NOMO-1 treated with dmso at 0.1 percent for 144 hours (cell line): ENCODE measurements at regions not wholly inside any gene's neighbourhood (a gene's known extent, or its start where the extent isn't known, plus 50 kb on each side); places are given as distances from the start of the nearest gene placed in this dataset.
"Not testable (repeated sequence)": the region's sequence is repeated elsewhere in the genome, so short reads cannot be mapped to it uniquely, and the experiment has no call there.

Source experiments
- DNase-seq: peaks from one replicate; lab custom pipeline; 2025; ENCODE audit not compliant: unreplicated experiment; lab: John Stamatoyannopoulos, UW

GRCh38 chr2:186164325-186164724 is 321.7 kb upstream of the ZC3H15 start:
- no peak for DNase-seq

DNA sequence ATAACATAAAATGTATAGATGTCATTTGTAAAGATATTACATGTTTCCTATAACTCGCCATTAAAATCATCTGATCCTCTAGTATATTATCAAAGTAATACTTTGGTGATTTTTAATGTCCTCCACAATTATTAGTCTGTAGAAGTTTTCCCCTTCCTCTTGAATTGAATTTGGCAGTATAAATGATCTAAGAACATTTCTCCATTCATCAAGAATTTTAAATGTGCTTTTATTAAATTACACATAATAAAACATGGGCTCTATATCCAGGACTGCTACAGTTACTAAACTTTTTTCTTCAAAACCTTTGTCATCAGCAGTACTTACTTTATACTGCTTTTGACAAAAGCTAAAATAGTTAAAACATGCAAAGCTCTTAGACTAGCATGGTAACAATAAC is 315.4 kb upstream of the ZC3H15 start:
- no peak for DNase-seq

- DNase-seq, result no peak
These were observed 304.4 kb upstream of the ZC3H15 start for GRCh38 chr2:186181625-186182024.

GRCh38 chr2:186182366-186182765 is 303.7 kb upstream of the ZC3H15 start:
- not testable (repeated sequence) for DNase-seq

DNA sequence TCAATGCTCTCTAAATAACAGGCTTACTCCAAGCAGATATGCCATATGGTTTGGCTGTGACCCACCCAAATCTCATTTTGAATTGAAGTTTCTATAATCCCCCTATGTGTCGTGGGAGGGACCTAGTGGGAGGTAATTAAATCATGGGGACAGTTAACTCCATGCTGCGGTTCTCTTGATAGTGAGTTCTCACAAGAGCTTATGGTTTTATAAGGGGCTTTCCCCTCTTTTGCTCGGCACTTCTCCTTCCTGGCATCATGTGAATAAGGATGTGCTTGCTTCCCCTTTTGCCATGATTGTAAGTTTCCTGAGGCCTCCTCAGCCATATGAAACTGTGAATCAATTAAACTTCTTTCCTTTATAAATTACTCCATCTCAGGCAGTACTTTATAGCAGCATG is 302.7 kb upstream of the ZC3H15 start:
- no peak for DNase-seq

DNA sequence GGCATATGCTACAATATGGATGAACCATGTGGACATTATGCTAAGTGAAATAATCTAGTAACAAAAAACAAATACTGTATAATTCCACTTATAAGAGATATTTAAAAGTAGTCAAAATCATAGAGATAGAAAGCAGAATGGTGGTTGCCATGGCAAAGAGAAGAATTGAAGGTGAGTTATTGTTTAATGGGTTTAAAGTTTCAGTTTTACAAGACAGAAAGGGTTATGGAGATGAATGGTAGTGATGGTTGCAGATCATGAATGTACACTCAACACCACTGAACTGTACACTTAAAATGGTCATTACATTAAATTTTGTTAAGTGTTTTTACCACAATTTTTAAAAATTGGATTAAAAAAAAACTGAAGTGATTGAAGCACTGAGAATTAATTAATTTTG is 298.2 kb upstream of the ZC3H15 start:
- no peak for DNase-seq

DNA sequence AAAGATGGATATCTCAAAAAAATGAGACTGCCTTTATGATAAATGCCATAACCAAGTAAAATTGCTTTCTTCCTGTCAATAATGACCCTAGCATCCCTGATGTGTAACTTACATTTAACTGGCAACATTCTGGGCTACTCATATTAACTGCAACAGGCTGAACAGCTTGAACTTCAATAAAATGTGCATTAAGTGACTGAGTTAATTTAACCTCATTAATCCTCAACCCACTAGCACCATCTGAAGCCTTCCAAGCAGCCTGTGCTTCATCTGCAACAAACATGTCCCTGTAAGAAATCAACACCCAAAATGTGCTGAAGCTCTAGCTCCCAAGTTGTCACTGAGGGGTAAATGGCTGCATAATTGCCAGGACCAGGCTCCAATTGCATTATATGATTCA is 296.2 kb upstream of the ZC3H15 start:
- no peak for DNase-seq

DNA sequence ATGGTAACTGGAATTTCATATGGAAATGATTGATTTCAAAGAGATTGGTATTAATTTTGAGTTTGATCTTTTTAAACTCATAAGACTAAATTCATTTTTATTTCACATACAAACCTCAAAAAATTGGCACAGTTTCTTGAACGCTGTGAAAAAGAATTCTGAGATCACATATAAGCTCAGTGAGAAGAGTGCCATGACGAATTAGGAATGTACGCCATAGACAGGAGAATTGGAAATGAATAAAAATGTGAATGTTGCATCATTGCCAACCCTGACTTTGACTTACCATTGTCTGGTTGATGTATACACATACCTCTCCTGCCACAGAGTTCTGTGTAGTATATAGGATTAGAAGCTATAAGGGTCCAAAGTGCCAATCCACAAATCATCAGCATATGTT is 290.4 kb upstream of the ZC3H15 start:
- no peak for DNase-seq

GRCh38 chr2:186197955-186198354 is 288.1 kb upstream of the ZC3H15 start:
- DNase-seq, result no peak

DNA sequence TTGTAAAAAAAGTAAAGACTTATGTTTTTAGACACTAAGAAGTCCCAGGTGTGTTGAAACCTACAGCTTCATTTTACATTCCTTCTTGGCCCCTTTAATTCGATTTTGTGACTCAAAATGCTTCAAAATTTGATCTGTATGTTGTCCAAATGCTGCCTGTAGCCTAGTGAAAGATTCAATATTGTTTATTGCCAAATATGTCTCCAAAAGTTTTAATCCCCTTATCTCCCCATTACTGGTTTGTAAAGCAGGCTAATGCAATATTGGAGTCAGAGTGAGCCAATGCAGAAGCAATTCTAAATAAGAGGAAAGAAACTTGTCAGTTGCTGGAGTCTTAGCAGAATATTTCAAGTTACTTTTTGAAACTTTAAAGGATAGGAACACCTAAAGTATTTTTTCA is 287.0 kb upstream of the ZC3H15 start:
- DNase-seq, result no peak

DNA sequence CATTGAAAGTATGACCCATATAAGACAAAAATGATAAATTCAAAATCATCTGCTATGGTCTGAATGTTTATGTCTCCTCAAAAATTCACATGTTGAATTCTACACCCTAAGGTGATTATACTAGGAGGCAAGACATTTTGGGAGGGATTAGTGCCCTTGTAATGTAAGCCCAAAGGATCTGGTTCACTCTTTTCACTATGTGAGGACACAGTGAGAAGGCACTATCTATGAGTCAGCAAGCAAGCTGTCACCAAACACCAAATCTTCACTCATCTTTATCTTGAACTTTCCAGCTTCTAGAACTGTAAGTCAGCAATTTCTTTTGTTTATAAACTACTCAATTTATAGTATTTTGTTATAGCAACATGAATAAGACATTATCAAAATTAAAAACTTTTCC is 284.7 kb upstream of the ZC3H15 start:
- DNase-seq, result no peak

GRCh38 chr2:186205254-186205911 is 280.7 kb upstream of the ZC3H15 start:
- peak; percentile 0 for DNase-seq

- no peak for DNase-seq
These were observed 276.5 kb upstream of the ZC3H15 start for GRCh38 chr2:186209532-186209931.

- no peak for DNase-seq
These were observed 265.7 kb upstream of the ZC3H15 start for GRCh38 chr2:186220409-186220808.

GRCh38 chr2:186229265-186229664 is 256.8 kb upstream of the ZC3H15 start:
- no peak for DNase-seq

DNA sequence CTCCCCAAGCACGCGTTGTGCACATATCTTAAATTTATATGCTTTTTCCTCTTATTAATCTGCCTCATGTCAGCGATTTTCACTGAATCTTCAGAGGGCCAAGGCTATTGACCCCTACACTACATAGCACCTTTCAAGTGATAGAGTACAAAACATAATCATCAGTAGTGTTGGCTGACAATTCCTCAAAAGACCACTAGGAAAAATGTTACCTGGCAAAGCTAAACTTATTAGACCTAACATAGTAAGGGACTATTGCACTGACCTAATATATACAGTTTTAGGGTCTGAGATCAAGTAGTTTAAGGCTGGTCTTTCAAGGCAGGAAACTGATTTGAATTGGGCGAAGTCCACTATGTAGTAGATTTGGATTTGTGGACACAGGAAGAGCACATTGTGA is 244.2 kb upstream of the ZC3H15 start:
- DNase-seq, result no peak

- DNase-seq, result no peak
These were observed 231.3 kb upstream of the ZC3H15 start for GRCh38 chr2:186254759-186255158.

DNA sequence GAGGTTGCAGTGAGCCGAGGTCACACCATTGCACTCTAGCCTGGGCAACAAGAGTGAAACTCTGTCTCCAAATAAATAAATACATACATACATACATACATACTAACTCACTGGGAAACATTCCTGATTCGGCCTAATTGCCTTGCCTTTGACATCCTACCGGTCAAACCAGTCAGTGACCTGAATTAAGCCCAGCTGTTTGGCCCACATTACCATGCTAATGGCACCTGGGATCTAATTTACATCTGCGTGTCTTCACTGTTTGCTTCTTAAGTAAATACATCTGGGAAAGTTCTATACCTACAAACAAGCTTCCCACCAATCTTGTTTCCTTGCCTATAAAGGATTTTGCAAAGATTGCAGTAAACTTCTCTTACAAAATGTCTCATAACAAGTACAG is 230.2 kb upstream of the ZC3H15 start:
- no peak for DNase-seq

DNA sequence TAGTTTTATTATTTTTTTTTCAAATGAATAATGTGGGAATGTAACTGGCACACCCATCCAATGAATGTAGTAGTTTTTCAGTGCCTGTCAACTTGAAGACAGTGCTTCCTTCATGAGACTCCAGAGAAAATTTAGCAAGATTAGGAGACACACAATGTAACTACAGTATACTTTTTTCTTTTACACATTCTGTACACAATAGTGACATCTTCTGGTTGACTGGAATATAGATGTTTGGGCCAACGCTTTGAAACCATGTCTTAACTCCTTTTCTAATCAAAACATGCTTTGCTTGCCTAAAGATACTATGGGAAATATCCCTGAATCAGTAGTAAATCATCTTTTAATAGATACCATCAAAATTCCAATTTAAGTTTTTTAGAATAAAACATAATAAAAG is 229.5 kb upstream of the ZC3H15 start:
- DNase-seq, result no peak

GRCh38 chr2:186263673-186264250 is 222.3 kb upstream of the ZC3H15 start:
- no peak for DNase-seq

DNA sequence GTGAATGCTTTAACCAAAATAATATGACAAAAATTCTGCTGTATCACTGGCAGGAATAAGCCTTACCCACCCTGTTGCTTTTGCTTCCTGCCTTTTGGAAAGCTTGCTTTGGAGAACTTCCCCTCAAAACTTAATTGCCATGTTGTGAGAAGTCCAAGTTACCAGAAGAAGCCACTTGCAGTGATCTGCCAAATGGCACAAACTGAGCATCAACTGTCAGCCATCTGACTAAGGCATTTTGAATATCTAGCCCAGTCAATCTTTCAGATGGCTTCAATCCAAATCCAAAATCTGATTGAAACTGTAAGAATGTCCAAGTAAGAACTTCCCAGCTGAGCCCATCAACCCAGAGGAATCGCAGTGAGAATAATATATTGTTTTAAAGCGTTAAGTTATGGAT is 216.5 kb upstream of the ZC3H15 start:
- no peak for DNase-seq

DNA sequence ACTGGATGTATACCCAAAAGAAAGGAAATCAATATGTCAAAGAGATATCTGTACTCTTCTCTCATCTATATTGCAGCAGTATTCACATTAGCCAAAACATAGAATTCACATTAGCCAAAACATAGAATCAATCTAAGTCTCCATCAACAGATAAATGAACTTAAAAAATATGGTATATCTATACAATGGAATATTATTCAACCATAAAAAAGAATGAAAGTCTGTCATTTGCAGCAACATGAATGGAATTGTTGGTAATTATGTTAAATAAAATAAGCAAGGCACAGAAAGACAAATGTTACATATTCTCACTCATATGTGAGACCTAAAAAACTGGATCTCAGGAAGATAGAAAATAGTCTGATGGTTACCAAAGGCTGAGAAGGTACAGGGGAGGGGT is 212.1 kb upstream of the ZC3H15 start:
- DNase-seq, result no peak

DNA sequence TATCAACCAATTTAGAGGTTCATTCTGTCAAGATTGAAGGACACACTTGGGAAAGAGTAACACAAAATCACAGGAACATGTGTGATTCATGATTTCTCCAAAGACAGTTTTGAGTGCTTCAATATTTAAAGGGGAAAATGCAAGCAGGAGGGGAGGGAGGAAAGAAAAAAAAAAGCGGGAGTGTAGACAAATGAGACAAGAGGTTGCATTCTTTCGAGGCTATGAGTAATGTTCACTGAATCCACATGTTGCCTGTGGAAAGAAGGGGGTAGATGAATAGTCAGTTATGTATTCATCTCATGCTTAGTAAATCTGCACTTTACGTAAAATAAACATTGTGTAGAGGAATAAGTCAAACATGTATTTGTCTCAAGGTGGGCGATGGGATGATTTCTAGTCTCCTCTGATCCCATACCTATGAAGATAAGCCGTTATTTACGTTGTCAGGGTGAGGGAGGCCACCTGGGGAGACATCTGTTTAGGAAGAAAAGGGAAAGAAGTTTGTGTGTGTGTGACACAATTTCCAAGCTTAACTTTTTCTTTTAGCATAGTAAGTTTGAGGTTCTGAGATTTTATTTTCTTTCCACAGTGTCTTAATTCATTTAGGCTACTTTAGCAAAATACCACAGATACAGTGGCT is 211.0 kb upstream of the ZC3H15 start:
- no peak for DNase-seq
